Choroid plexus epithelial cell (primary cell): ENCODE measurements at regions not wholly inside any gene's neighbourhood (a gene's known extent, or its start where the extent isn't known, plus 50 kb on each side); places are given as distances from the start of the nearest gene placed in this dataset.
"Not testable (repeated sequence)": the region's sequence is repeated elsewhere in the genome, so short reads cannot be mapped to it uniquely, and the experiment has no call there.

ENCODE experiments used
- DNase-seq: peaks from one replicate; pipeline ENCODE4 v3.0.0-alpha.2; 2010; ENCODE audit warnings: low read depth
- H3K4me3 ChIP-seq: 2 replicates; pipeline ENCODE4 v1.5.1; 2011; ENCODE audit warnings: low read depth, mild to moderate bottlenecking, control low read depth, low read length, moderate library complexity
- CTCF ChIP-seq: conservative IDR thresholded peaks from 2 replicates; pipeline ENCODE4 v1.5.1; 2011; ENCODE audit warnings: low read depth, mild to moderate bottlenecking, control low read depth, inconsistent platforms, low read length, moderate library complexity

GRCh38 chr11:24206511-24206910 is 290.3 kb upstream of the LUZP2 start:
- TF ChIP-seq CTCF, result no peak
- no peak overlapping the region for H3K4me3 ChIP-seq
- DNase-seq, result no peak

- TF ChIP-seq CTCF, result no peak
- H3K4me3 ChIP-seq, result no peak overlapping the region
- DNase-seq, result no peak
Measured at GRCh38 chr11:24216488-24216887, 280.4 kb upstream of the LUZP2 start.

GRCh38 chr11:24217319-24217718 is 279.5 kb upstream of the LUZP2 start:
- DNase-seq, H3K4me3 ChIP-seq: not testable (repeated sequence)

GRCh38 chr11:24225501-24225900 is 271.4 kb upstream of the LUZP2 start:
- DNase-seq, result no peak
- no peak overlapping the region for H3K4me3 ChIP-seq
- no peak for TF ChIP-seq CTCF

- TF ChIP-seq CTCF, result no peak
- peak; percentile 10 for DNase-seq
- no peak overlapping the region for H3K4me3 ChIP-seq
Measured at GRCh38 chr11:24226606-24227005, 270.2 kb upstream of the LUZP2 start.

- H3K4me3 ChIP-seq, result no peak overlapping the region
- TF ChIP-seq CTCF, result no peak
- peak; percentile 33 for DNase-seq
Measured at GRCh38 chr11:24233041-24233440, 263.8 kb upstream of the LUZP2 start.

GRCh38 chr11:24234822-24235508 is 261.9 kb upstream of the LUZP2 start:
- TF ChIP-seq CTCF, result peak; percentile 46
- H3K4me3 ChIP-seq, result no peak overlapping the region
- peak; percentile 77 for DNase-seq
